B cell (primary cell): ENCODE measurements at regions not wholly inside any gene's neighbourhood (a gene's known extent, or its start where the extent isn't known, plus 50 kb on each side); places are given as distances from the start of the nearest gene placed in this dataset.

Source experiments
- CTCF ChIP-seq: fragments of 200-600 bp; IDR thresholded peaks from one replicate; pipeline ENCODE4 v1.8.0; 2022; ENCODE audit warnings: antibody characterized with exemption, mild to moderate bottlenecking
- EZH2 ChIP-seq: IDR thresholded peaks from 2 replicates; pipeline ENCODE4 v1.6.1; 2012; ENCODE audit warnings: borderline replicate concordance, low read depth, mild to moderate bottlenecking, moderate library complexity, low read length; ENCODE audit not compliant: insufficient read depth, poor library complexity, severe bottlenecking

GRCh38 chrX:22575161-22575845 lies 302.6 kb downstream of the CBLL2 start:
- TF ChIP-seq EZH2 = no peak
- no peak for TF ChIP-seq CTCF
